ENCODE measurements at regions not wholly inside any gene's neighbourhood (a gene's known extent, or its start where the extent isn't known, plus 50 kb on each side); places are given as distances from the start of the nearest gene placed in this dataset.

- H3K9me3 Mint-ChIP-seq, result peaks cover 5 to 24% (median 17%) of the 10 kb centered on the region in 7 donors
- Histone ChIP-seq H4K20me1 (ENCODE audit: insufficient read depth, low read length) (no peaks in the 10 kb centered on the region), H3K79me2 (ENCODE audit: insufficient read depth, low read length) (no peaks in the 10 kb centered on the region), H2AFZ (ENCODE audit: insufficient read depth, low read depth, low read length, poor library complexity, severe bottlenecking) (no peak overlapping the region), H3K4me1 (ENCODE audit: control insufficient read depth in 1 of 2, insufficient read depth in 2 of 2, low read length in 2 of 2) (peaks cover 10 to 12% of the 10 kb centered on the region in 2 donors), H3K9ac (ENCODE audit: insufficient read depth, low read length, poor library complexity, severe bottlenecking) (no peak overlapping the region), H3K27me3 (ENCODE audit: control insufficient read depth in 2 of 2, insufficient read depth in 2 of 2, low read length in 2 of 2) (no peaks in the 10 kb centered on the region), H3K4me3 (replicated peaks in 1 of 3; ENCODE audit: low read depth in 2 of 3, low read length in 3 of 3) (no peak overlapping the region), H3K9me3 (replicated peaks in 1 of 2; ENCODE audit: control insufficient read depth in 1 of 2, insufficient read depth in 1 of 2, low read length in 2 of 2) (peaks cover 0 to 3% of the 10 kb centered on the region in 2 donors), H3K27ac (ENCODE audit: low read depth in 1 of 2, low read length in 2 of 2) (no peak overlapping the region), H3K36me3 (replicated peaks in 1 of 2; ENCODE audit: control insufficient read depth in 1 of 2, insufficient read depth in 2 of 2, low read length in 2 of 2) (no peaks in the 10 kb centered on the region), H3K4me2 (replicated peaks; ENCODE audit: extremely low read depth, low read length, poor library complexity, severe bottlenecking) (no peak overlapping the region)
- no peak overlapping the region for H3K27ac Mint-ChIP-seq
- H3K4me1 Mint-ChIP-seq, result peaks cover 13% of the 10 kb centered on the region
- TF ChIP-seq, protein P1, sequence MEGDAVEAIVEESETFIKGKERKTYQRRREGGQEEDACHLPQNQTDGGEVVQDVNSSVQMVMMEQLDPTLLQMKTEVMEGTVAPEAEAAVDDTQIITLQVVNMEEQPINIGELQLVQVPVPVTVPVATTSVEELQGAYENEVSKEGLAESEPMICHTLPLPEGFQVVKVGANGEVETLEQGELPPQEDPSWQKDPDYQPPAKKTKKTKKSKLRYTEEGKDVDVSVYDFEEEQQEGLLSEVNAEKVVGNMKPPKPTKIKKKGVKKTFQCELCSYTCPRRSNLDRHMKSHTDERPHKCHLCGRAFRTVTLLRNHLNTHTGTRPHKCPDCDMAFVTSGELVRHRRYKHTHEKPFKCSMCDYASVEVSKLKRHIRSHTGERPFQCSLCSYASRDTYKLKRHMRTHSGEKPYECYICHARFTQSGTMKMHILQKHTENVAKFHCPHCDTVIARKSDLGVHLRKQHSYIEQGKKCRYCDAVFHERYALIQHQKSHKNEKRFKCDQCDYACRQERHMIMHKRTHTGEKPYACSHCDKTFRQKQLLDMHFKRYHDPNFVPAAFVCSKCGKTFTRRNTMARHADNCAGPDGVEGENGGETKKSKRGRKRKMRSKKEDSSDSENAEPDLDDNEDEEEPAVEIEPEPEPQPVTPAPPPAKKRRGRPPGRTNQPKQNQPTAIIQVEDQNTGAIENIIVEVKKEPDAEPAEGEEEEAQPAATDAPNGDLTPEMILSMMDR (IDR thresholded peaks at IDR 0.05), result no peak
- H3K36me3 Mint-ChIP-seq, result no peaks in the 10 kb centered on the region
- no peak for DNase-seq
- WGBS (ENCODE audit: insufficient coverage), result no CpG with 5 or more reads among the region's 1 CpG
- intact Hi-C loops (cut with micrococcal nuclease), result no loop called here
- peaks cover 0 to 3% (median 1%) of the 10 kb centered on the region in 3 donors for H3K27me3 Mint-ChIP-seq (ENCODE audit: low read depth in 3 of 3)
- H3K4me3 Mint-ChIP-seq, result no peak overlapping the region
Observed at GRCh38 chr4:98202907-98203306, 58.3 kb upstream of the RAP1GDS1 start.

GRCh38 chr4:98199247-98199646, 56.0 kb upstream of the STPG2 start:
- Histone ChIP-seq H2AFZ (ENCODE audit: insufficient read depth, low read depth, low read length, poor library complexity, severe bottlenecking) (no peak overlapping the region), H3K27me3 (ENCODE audit: control insufficient read depth in 2 of 2, insufficient read depth in 2 of 2, low read length in 2 of 2) (no peaks in the 10 kb centered on the region), H3K4me3 (replicated peaks in 1 of 3; ENCODE audit: low read depth in 2 of 3, low read length in 3 of 3) (no peak overlapping the region), H3K9ac (ENCODE audit: insufficient read depth, low read length, poor library complexity, severe bottlenecking) (no peak overlapping the region), H3K4me2 (replicated peaks; ENCODE audit: extremely low read depth, low read length, poor library complexity, severe bottlenecking) (no peak overlapping the region), H3K36me3 (replicated peaks in 1 of 2; ENCODE audit: control insufficient read depth in 1 of 2, insufficient read depth in 2 of 2, low read length in 2 of 2) (no peaks in the 10 kb centered on the region), H3K27ac (ENCODE audit: low read depth in 1 of 2, low read length in 2 of 2) (no peak overlapping the region), H3K79me2 (ENCODE audit: insufficient read depth, low read length) (no peaks in the 10 kb centered on the region), H4K20me1 (ENCODE audit: insufficient read depth, low read length) (no peaks in the 10 kb centered on the region), H3K9me3 (replicated peaks in 1 of 2; ENCODE audit: control insufficient read depth in 1 of 2, insufficient read depth in 1 of 2, low read length in 2 of 2) (peaks cover 15 to 17% of the 10 kb centered on the region in 2 donors), H3K4me1 (ENCODE audit: control insufficient read depth in 1 of 2, insufficient read depth in 2 of 2, low read length in 2 of 2) (peaks cover 8 to 11% of the 10 kb centered on the region in 2 donors)
- Mint-ChIP-seq H3K9me3 (peaks cover 17 to 40% (median 33%) of the 10 kb centered on the region in 7 donors), H3K27me3 (ENCODE audit: low read depth in 3 of 3) (no peaks in the 10 kb centered on the region), H3K4me3 (no peak overlapping the region), H3K27ac (no peak overlapping the region), H3K36me3 (no peaks in the 10 kb centered on the region), H3K4me1 (peaks cover 11% of the 10 kb centered on the region)
- WGBS (ENCODE audit: insufficient coverage), result 96% methylated on average over 4 of the region's 4 CpGs
- intact Hi-C loops (cut with micrococcal nuclease), result no loop called here
- TF ChIP-seq, protein P1 (IDR thresholded peaks at IDR 0.05), result no peak
- DNase-seq, result no peak

All from CD14-positive monocyte (primary cell).